Activated naive CD8-positive, alpha-beta T cell (primary cell): ENCODE measurements at regions not wholly inside any gene's neighbourhood (a gene's known extent, or its start where the extent isn't known, plus 50 kb on each side); places are given as distances from the start of the nearest gene placed in this dataset.

Source experiments
- H3K27ac Mint-ChIP-seq: one replicate; pipeline ENCODE4 v1.8.0; 2021; ENCODE audit warnings: mixed read lengths
- H3K27me3 Mint-ChIP-seq: one replicate; pipeline ENCODE4 v1.8.0; 2021; ENCODE audit warnings: mixed read lengths
- H3K36me3 Mint-ChIP-seq: one replicate; pipeline ENCODE4 v1.8.0; 2021; ENCODE audit warnings: mixed read lengths
- H3K4me1 Mint-ChIP-seq: one replicate; pipeline ENCODE4 v1.8.0; 2021; ENCODE audit warnings: low read depth, mixed read lengths
- H3K4me3 Mint-ChIP-seq: one replicate; pipeline ENCODE4 v1.8.0; 2021; ENCODE audit warnings: mild to moderate bottlenecking, mixed read lengths
- H3K9me3 Mint-ChIP-seq: one replicate; pipeline ENCODE4 v1.8.0; 2021; ENCODE audit warnings: low read depth, mixed read lengths

DNA sequence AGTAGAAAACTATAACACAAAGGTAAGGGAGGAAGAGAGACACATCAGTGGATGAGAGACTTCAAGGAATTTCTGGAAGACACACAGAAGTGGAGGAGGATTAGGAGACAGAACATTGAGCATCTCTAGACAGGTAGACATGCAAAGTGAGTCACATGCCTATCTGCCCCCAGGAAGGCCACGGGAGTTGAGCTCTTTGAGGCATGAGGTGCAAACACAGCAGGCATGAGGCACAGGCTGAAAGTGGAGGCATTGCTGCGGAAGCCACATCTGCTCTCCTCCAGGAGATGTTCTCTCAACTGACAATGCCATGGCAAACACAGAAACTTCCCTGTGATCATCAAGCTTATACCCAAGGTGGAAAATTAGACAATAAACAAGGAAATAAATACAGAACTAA, 481.6 kb upstream of the MYT1L start:
- peaks cover 2% of the 10 kb centered on the region for H3K36me3 Mint-ChIP-seq
- no peak overlapping the region for H3K4me3 Mint-ChIP-seq
- no peak overlapping the region for H3K27ac Mint-ChIP-seq
- no peaks in the 10 kb centered on the region for H3K4me1 Mint-ChIP-seq
- H3K9me3 Mint-ChIP-seq = peaks cover 9% of the 10 kb centered on the region
- peaks cover 3% of the 10 kb centered on the region for H3K27me3 Mint-ChIP-seq

DNA sequence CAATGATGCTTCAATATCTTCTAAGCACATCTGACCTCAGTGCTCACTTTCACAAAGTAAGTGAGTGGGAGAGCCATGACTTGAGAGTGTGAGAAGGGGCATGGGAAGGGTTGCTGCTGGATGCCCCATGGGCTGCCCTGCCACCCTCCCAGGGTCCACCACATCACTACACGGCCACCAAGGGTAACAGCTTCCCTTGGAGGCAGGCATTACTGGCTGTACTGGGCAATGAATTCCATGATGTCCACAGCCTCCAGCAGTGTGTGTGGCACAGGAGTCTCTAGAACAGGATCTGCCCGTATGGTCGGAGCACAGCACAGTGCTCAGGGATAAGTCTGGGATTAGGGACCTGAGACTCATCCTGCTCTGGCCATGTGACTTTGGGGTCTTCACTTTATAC, 481.0 kb upstream of the MYT1L start:
- H3K4me3 Mint-ChIP-seq = no peak overlapping the region
- peaks cover 2% of the 10 kb centered on the region for H3K27me3 Mint-ChIP-seq
- no peak overlapping the region for H3K27ac Mint-ChIP-seq
- H3K36me3 Mint-ChIP-seq = peaks cover 2% of the 10 kb centered on the region
- peaks cover 9% of the 10 kb centered on the region for H3K9me3 Mint-ChIP-seq
- no peaks in the 10 kb centered on the region for H3K4me1 Mint-ChIP-seq

DNA sequence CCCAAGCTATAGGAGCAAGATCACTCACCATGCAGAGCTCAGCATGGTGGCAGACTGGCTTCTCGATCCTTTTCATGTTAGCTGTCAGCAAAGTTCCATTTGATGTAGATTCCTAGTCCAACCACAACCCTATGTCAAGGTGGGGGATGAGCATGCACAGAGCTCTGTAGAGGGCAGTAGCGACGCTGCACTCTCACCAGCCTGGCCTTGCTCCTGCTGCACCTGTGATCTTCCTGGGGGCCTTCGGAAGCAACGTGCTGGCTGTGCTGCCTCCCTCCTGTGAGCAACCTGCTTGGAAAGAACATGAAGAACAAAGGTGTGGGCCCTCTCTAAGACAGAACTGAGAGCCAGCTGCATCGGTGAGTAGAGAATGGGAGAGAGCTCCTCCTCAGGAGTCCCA, 479.4 kb upstream of the MYT1L start:
- Mint-ChIP-seq H3K4me1 (no peaks in the 10 kb centered on the region), H3K27me3 (no peaks in the 10 kb centered on the region), H3K36me3 (peaks cover 2% of the 10 kb centered on the region), H3K27ac (no peak overlapping the region), H3K9me3 (peaks cover 4% of the 10 kb centered on the region), H3K4me3 (no peak overlapping the region)

DNA sequence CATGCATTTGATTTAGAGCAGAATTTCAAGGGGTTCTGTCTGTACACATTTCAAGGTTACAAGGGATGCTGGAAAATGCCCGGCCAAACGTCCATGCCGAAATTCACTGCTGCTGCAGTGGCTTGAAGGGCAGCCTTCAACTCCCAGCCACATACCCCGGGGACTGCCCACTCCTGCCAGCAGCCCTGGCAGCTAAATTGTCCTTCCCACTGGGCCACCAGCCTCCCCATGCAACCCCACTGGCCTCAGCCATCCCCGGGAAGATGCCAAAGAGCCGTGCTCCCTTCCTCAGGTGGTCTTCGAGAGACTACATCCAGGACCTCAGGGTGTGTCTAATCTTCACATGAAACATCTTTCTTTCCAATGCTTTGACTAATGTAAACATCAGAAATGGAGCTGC, 478.7 kb upstream of the MYT1L start:
- peaks cover 2% of the 10 kb centered on the region for H3K36me3 Mint-ChIP-seq
- H3K27ac Mint-ChIP-seq = no peak overlapping the region
- no peak overlapping the region for H3K4me3 Mint-ChIP-seq
- H3K27me3 Mint-ChIP-seq = no peaks in the 10 kb centered on the region
- H3K9me3 Mint-ChIP-seq = peaks cover 4% of the 10 kb centered on the region
- no peaks in the 10 kb centered on the region for H3K4me1 Mint-ChIP-seq

DNA sequence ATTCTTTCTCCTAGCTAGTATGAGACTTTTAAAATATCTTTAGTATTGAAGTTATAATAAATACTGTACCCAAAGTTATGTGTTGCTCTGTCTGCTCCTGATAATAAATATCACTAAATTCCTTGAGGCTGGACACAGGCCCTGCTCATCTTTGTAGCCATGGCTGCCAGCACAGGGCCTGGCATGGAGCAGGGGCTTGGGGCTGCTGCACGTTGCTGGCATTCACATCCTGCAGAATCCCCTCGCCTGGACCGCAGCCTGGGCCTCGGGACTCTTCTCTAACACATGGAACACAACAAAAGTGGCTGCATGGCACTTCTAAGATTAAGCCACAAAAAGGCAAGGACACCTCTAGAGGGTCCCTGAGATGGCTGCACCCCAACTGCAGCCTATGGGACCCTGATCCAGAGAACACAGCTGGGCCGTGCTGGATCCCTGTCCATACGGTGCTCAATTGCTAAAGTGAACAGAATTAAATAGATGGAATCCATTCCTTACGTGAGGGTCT, 477.5 kb upstream of the MYT1L start:
- Mint-ChIP-seq H3K4me3 (no peak overlapping the region), H3K9me3 (peaks cover 4% of the 10 kb centered on the region), H3K27me3 (no peaks in the 10 kb centered on the region), H3K27ac (no peak overlapping the region), H3K36me3 (peaks cover 2% of the 10 kb centered on the region), H3K4me1 (no peaks in the 10 kb centered on the region)

DNA sequence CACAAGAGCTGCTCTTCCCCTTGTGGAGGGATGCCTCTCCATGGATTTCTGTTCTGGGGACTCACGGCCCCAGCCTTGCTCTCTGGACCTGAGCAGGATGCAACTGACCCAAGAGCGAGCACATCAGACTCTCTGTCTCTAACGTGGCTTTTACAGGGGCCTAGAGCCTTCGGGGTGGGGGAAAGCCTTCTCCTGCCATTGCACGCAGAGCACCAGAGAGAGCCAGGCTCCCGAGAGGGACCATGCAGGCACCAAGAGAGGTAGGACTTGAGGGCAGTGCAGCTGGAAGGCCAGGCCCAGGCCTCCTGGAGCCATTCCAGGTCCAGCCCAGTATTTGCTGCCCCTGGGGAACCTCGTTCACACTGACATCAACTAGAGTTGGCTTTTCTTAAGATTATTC, 475.6 kb upstream of the MYT1L start:
- no peaks in the 10 kb centered on the region for H3K27me3 Mint-ChIP-seq
- H3K9me3 Mint-ChIP-seq = no peaks in the 10 kb centered on the region
- no peaks in the 10 kb centered on the region for H3K4me1 Mint-ChIP-seq
- no peak overlapping the region for H3K4me3 Mint-ChIP-seq
- no peak overlapping the region for H3K27ac Mint-ChIP-seq
- no peaks in the 10 kb centered on the region for H3K36me3 Mint-ChIP-seq

DNA sequence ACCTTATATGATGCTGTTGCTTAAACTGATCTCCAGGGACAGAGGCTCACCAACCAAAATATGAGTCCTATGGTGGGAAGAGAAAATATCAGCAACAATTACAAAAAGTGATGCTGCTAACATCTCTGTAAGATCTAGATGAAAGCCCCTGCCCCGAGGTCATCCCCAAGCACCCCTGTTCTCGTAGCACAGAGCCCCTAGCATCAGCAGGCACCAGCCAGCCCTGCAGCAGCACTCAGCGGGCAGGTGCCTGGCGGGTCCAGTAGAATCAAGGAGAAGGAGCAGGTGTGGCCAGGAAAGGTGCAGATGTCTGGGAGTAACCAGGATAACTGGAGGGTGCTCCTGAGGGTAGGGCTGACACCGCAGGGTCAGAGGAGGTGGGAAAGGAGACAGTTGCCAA, 474.2 kb upstream of the MYT1L start:
- Mint-ChIP-seq H3K9me3 (no peaks in the 10 kb centered on the region), H3K4me3 (no peak overlapping the region), H3K27ac (no peak overlapping the region), H3K36me3 (no peaks in the 10 kb centered on the region), H3K4me1 (no peaks in the 10 kb centered on the region), H3K27me3 (no peaks in the 10 kb centered on the region)

DNA sequence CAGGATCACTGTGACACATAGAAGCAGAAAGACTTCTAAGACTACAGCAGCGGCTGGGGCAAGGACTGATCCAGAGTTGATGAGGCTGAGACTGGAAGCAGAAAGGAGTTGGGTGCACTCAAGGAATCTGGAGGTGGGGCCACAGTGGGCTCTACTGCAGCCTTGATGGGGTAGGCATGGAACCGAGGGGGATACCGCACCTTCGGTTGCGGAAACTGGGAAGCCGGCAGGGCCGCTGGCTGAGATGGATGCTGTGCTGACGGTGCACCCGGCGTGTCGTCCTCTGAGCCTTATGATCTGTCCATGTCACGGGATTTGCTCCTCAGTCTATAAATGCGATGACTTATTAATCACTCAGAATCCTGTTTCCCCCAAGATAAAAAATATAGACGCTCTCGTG, 473.5 kb upstream of the MYT1L start:
- Mint-ChIP-seq H3K36me3 (no peaks in the 10 kb centered on the region), H3K4me1 (no peaks in the 10 kb centered on the region), H3K27me3 (no peaks in the 10 kb centered on the region), H3K4me3 (no peak overlapping the region), H3K9me3 (no peaks in the 10 kb centered on the region), H3K27ac (no peak overlapping the region)

DNA sequence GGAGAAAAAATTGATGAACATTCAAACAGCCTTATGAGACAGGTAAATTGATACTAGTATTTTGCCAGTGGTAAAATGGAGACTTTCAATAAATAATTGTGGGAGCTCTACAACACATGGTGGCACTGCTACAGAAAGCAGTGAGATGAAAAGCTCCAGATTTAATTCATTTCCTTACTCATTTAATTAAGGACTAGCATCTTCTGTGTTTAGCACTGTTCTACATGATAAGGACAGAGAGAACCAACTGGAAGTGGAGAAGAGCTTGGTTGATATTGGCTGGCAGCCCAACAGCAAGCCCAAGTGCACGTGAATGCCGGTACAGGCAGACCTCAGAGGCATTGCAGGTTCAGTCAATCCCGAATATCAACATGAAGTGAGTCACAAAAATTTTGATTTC, 470.4 kb upstream of the MYT1L start:
- H3K4me1 Mint-ChIP-seq = no peaks in the 10 kb centered on the region
- no peak overlapping the region for H3K27ac Mint-ChIP-seq
- H3K36me3 Mint-ChIP-seq = no peaks in the 10 kb centered on the region
- no peak overlapping the region for H3K4me3 Mint-ChIP-seq
- H3K9me3 Mint-ChIP-seq = no peaks in the 10 kb centered on the region
- H3K27me3 Mint-ChIP-seq = peaks cover 3% of the 10 kb centered on the region

DNA sequence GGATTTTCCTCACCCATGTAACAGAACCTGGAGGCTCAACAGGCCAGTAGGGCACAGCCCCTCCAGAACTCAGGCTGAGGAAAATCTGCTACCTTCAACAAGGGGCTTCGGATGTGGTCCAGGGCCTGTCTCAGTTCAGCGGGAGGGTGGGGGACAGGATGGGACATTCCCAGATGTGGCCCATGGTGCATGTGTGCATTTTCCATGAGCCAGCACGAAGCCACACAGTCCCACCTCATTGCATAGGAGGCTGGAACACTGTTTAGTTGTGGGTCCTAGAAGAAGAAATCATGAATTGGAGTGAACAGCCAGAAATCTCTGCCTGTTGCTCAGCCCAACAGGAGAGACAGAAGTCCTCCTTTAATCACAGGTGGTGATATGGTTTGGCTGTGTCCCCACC, 469.6 kb upstream of the MYT1L start:
- H3K9me3 Mint-ChIP-seq = no peaks in the 10 kb centered on the region
- no peaks in the 10 kb centered on the region for H3K4me1 Mint-ChIP-seq
- no peak overlapping the region for H3K4me3 Mint-ChIP-seq
- peaks cover 3% of the 10 kb centered on the region for H3K27me3 Mint-ChIP-seq
- no peak overlapping the region for H3K27ac Mint-ChIP-seq
- H3K36me3 Mint-ChIP-seq = no peaks in the 10 kb centered on the region

DNA sequence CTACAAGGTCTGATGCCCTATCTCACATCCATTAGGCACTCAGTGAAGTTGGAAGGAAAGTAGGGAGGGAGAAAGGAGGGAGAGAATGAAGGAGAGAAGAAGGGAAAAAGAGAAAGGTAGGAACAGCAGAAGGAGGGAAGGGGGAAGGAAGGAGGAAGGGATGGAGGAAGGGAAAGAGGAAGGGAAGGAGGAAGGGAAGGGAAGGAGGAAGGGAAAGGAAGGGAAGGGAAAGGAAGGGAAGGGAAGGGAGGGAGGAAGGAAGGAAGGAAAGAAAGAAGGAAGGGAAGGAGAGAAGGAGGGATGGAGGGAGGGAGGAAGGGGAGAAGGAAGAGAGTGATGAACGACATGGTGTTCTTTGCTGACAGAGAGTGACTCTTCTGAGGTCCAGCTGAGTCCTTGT, 468.9 kb upstream of the MYT1L start:
- H3K9me3 Mint-ChIP-seq = no peaks in the 10 kb centered on the region
- peaks cover 3% of the 10 kb centered on the region for H3K27me3 Mint-ChIP-seq
- H3K4me3 Mint-ChIP-seq = no peak overlapping the region
- no peak overlapping the region for H3K27ac Mint-ChIP-seq
- H3K36me3 Mint-ChIP-seq = no peaks in the 10 kb centered on the region
- no peaks in the 10 kb centered on the region for H3K4me1 Mint-ChIP-seq

DNA sequence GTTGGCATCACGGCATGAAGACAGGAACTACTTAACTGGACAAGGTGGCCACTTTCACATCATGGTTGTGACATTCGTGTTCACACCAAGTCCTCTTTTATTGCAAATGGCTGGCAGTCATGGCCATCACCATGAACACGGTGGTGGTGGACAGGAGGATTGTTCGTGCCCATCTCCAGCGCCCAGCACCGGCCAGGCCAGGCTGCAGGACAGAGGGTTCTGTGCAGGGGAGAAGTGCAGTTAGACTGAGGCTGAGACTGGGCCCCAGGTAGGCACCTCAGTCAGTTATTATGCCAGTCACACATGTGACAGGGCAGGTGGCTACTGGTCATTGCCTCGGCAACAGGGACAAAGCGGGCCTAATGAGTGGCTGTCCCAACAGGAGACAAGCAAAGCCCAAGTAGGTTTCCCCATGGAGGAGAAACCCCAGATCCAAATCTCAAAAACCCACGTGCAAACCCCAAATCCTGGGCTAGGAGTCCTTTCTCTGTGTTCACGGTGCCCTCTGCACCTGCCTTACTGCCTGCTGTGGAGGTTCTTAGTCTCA, 468.1 kb upstream of the MYT1L start:
- Mint-ChIP-seq H3K4me3 (no peak overlapping the region), H3K36me3 (no peaks in the 10 kb centered on the region), H3K27ac (no peak overlapping the region), H3K27me3 (peaks cover 3% of the 10 kb centered on the region), H3K9me3 (no peaks in the 10 kb centered on the region), H3K4me1 (no peaks in the 10 kb centered on the region)

DNA sequence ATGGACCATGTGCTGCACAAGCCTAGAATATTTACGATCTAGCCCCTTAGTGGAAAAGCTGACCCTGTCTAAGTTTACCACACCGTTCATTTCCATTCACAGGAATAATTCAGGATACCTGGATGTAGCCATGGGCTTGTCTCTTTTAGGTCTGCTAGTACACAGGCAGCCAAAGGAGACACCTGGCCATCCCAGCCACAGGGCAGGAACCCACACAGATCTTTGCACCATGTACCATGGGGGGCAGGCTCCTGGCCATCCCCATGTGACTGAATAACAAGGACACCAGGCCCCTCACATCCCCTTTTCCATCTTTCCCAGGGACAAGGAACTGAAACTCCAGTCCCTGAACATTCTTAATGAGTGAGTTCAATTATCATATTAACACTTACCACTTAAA, 467.3 kb upstream of the MYT1L start:
- no peak overlapping the region for H3K4me3 Mint-ChIP-seq
- no peaks in the 10 kb centered on the region for H3K4me1 Mint-ChIP-seq
- H3K36me3 Mint-ChIP-seq = no peaks in the 10 kb centered on the region
- no peaks in the 10 kb centered on the region for H3K9me3 Mint-ChIP-seq
- no peak overlapping the region for H3K27ac Mint-ChIP-seq
- H3K27me3 Mint-ChIP-seq = peaks cover 3% of the 10 kb centered on the region

DNA sequence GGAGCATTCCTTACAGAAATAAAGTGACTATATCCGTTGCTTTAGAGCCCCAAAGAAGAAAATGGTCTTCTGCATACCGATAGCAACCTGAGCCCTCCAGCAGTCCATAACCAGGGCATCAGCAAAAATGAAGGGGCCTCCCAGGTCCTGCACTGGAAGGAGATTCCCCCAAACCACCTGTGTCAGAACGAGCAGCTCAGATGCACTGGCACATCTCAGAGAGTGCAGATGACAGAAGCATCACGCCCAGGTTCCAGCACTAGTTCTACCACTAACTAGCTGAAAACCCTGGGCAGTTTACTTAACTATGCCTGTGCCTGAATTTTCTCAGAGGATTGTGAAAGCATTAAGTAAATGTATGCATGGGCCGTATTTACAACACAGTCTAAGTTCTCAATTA, 466.7 kb upstream of the MYT1L start:
- Mint-ChIP-seq H3K4me3 (no peak overlapping the region), H3K36me3 (no peaks in the 10 kb centered on the region), H3K9me3 (no peaks in the 10 kb centered on the region), H3K4me1 (no peaks in the 10 kb centered on the region), H3K27me3 (peaks cover 3% of the 10 kb centered on the region), H3K27ac (no peak overlapping the region)

DNA sequence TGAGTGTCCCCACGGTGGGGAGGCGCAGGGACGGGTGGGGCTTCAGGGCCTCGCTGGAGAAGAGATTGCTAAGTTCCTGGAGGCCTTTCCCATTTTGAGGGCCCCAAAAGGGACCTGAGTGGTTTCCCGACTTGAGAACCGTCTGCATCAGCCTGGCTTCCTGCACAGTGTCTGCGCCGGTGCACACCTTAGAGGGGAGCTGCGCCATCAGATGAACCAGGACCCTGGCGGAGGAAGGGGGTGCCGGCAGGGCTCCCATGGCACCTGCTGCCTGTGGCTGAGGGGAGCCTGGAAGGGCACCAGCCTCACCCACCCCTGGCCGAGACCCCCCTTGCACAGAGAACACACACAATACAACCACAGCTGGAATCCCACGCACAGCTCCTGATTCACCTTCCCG, 465.1 kb upstream of the MYT1L start:
- Mint-ChIP-seq H3K9me3 (no peaks in the 10 kb centered on the region), H3K36me3 (no peaks in the 10 kb centered on the region), H3K27ac (no peak overlapping the region), H3K27me3 (peaks cover 3% of the 10 kb centered on the region), H3K4me3 (no peak overlapping the region), H3K4me1 (no peaks in the 10 kb centered on the region)

DNA sequence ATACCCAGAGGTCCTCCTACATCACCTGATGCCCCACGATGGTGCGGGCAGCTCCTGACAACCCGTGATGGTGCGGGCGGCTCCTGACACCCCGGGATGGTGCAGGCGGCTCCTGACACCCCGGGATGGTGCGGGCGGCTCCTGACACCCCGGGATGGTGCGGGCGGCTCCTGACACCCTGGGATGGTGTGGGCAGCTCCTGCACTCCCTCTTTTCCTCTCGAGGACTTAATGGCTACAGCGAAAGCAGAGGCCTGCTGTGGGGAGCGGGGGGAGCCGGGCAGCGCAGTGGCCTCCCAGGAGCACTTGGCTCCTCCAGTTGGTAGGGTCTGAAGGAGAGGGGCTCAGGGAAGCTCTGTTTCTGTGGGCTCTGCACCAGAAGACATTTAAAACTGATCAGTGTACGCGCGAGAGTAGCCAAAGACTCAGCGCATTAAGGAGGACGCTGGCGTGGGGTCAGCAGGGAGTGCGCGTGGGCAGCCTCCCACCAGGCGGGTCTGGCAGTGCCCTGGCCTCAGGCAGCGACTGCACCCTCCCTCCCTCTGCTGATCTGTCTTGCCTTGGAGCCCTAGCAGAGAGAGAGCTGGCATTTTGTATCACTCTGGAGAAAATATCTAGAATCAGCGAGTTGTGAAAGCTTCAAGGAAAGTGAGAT, 464.5 kb upstream of the MYT1L start:
- no peaks in the 10 kb centered on the region for H3K4me1 Mint-ChIP-seq
- peaks cover 3% of the 10 kb centered on the region for H3K27me3 Mint-ChIP-seq
- H3K36me3 Mint-ChIP-seq = no peaks in the 10 kb centered on the region
- H3K27ac Mint-ChIP-seq = no peak overlapping the region
- no peak overlapping the region for H3K4me3 Mint-ChIP-seq
- no peaks in the 10 kb centered on the region for H3K9me3 Mint-ChIP-seq
